GM12892 (cell line): ENCODE measurements at regions not wholly inside any gene's neighbourhood (a gene's known extent, or its start where the extent isn't known, plus 50 kb on each side); places are given as distances from the start of the nearest gene placed in this dataset.

ENCODE experiments used
- DNase-seq: peaks from one replicate; pipeline ENCODE4 v3.0.0; 2011; ENCODE audit not compliant: insufficient read length
- FAIRE-seq: peaks from 2 replicates; lab custom pipeline; 2011; peaks lifted over from hg19 to GRCh38; lab: Jason Lieb, UNC
- POLR2A ChIP-seq: IDR thresholded peaks from 2 replicates; pipeline ENCODE4 v1.6.1; 2011; ENCODE audit warnings: low read depth, low read length, control low read depth
- POLR2AphosphoS5 ChIP-seq: IDR thresholded peaks from 2 replicates; pipeline ENCODE4 v1.6.1; 2011; ENCODE audit warnings: low read depth, low read length, control low read depth
- TAF1 ChIP-seq: IDR thresholded peaks from 2 replicates; pipeline ENCODE4 v1.6.1; 2011; ENCODE audit warnings: low read depth, mild to moderate bottlenecking, control low read depth, low read length, borderline replicate concordance

DNA sequence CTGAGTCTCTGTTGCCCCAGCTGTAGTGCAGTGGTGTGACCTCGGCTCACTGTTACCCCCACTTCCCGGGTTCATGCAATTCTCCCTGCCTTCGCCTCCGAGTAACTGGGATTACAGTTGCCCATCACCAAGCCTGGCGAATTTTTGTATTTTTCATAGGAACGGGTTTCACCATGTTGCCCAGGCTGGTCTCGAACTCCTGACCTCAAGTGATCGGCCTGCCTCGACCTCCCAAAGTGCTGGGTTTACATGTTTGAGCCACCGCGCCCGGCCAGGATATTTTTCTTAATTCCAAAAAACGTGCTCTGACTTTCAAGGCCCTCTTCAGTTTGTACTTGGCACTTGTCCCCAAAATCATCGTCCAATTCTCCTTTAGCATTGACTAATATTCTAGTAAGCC, 129.2 kb upstream of the EPHA5 start:
- TF ChIP-seq POLR2A (no peak), POLR2AphosphoS5 (no peak), TAF1 (no peak)
- FAIRE-seq (no peak), DNase-seq (no peak)

DNA sequence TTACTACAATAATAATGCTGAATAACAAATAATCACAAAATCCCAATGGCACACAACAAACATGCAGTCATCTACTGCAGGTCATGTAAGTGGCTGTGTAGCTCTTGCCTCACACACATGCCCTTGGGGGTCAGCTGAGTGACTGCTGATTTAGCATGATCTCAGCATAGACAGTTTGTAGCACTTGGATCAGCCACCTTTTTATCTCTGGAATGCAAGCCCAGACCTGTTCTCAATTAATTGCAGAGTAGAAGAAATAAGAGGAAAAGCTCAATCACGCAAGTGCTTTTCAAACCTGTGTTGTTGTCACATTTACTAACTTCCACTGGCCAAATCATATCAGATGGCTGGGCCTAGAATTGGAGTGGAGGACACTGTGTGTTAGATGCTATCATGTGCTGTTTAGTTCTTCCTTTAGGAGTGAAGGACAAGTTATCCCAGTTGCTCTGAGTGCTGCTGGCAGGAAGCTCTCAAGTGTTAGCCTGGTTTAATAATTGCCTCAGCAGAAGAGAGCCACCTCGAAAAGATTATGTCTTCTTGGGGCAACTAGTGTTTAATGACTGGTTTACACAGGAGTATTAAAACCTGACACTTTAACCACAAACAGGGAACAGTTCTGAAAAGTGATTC, 128.3 kb upstream of the EPHA5 start:
- no peak for DNase-seq
- TF ChIP-seq TAF1: no peak
- TF ChIP-seq POLR2A: no peak
- no peak for TF ChIP-seq POLR2AphosphoS5
- FAIRE-seq: no peak

DNA sequence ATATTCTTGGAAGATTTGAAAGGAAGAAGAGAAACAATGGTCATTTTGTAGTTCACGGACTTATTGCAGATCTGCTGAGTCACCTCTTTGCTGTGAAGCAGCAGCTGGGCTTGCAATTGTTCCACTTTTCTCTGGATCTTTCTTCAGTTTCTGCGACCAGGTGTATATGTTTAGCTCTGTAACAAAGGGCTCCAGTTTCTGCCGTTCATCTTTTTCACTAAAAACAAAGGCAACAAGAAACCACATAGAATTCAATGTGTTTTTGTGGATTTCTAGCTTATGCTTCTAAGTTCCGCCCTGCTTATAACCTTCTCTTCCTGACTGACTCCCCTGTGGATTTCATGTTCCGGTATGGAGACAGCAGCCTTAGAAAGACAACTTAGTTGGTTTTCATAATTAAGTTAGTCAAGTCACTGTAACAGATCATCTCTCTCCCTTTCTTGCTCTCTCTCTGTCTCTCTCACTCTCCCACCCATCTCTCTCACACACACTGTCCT, 121.6 kb upstream of the EPHA5 start:
- no peak for DNase-seq
- no peak for FAIRE-seq
- no peak for TF ChIP-seq POLR2AphosphoS5
- no peak for TF ChIP-seq POLR2A
- no peak for TF ChIP-seq TAF1

DNA sequence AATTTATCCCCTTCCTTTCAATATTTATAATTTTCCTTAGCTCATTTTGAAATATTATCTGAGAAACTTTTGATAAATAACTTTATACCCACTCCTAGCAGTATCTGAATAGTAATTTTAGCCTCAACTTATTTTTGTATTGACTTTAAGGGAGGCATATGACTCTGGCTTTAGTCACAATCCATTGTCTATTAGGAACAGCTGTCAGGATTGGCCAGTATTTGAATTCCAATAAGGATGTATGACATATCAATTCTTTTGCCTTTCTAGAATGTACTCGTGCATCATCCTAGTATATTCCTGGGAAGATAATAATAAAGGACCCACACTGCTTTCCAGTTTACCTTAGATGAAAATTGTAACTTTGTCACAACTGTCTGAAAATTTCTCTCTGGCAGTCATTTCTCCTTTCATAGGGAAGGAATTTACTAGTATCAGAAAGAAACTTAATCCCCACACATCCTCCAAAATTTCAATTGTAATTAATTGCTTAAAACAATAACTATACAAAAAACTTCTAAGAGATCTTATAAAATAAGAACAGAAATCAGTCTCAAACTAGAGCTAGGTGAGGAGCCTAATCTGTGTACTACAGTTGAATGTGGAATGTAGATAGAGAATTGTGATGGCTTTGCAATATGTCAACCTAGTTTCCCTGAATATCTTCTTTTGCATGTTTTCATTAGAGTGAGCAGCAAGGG, 121.0 kb upstream of the EPHA5 start:
- DNase-seq (no peak), FAIRE-seq (no peak)
- TF ChIP-seq POLR2AphosphoS5 (no peak), TAF1 (no peak), POLR2A (no peak)

DNA sequence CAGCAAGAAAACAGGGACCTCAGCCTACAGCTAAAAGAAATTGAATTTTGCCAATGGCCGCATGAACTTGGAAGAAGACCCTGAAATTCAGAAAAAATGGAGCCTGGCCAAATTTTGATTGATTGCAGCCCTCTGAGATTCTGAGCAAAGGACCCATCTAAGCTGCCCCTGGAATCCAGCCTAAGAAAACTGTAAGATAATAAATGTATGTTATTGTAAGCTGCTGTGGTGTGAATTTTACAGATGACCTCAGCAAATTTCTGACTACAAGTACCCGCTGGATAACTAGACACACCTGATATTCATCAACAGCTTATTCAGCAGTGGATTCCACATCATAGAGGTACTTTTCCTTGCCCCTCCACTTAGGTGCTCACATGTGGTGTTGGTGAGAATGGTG, 119.5 kb upstream of the EPHA5 start:
- DNase-seq (no peak), FAIRE-seq (no peak)
- TF ChIP-seq TAF1: no peak
- TF ChIP-seq POLR2A: no peak
- no peak for TF ChIP-seq POLR2AphosphoS5

DNA sequence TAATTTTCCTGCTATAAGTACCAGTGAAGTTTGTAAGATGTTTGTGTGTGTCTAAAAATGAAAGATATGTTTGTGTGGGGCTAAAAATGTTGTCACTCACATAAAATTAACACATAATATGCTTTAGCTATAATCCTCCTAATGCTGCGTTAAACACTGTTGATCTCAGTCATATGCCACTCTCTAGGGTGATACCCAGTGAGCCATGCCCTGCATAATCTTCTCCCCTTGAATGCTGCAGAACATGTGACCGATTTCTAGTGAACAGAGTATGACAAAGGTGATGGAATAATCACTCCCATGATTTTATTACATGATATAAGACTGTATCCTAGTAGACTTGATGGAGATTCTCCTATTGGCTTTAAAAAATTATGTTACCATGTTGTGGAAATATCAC, 119.1 kb upstream of the EPHA5 start:
- DNase-seq (no peak), FAIRE-seq (no peak)

DNA sequence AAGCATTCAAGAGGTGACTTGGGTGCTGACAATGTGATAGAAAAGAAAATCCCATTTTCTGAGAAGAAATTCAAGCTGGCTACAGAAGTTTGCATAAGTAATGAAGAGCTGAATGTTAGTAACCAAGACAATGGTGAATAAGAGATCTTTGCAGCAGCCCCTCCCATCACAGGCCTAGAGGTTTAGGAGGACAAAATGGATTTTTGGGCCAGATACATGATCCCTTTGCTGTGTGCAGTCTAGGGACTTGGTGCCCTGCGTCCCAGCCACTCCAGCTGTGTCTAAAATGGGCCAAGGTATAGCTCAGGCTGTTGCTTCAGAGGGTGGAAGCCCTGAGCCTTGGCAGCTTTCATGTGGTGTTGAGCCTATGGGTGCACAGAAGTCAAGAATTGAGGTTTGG, 107.0 kb upstream of the EPHA5 start:
- DNase-seq (no peak), FAIRE-seq (no peak)
- TF ChIP-seq POLR2AphosphoS5: no peak
- no peak for TF ChIP-seq TAF1
- TF ChIP-seq POLR2A: no peak

More for the DNA sequence above, 119.1 kb upstream of the EPHA5 start:
- TF ChIP-seq TAF1 (no peak), POLR2AphosphoS5 (no peak), POLR2A (no peak)

DNA sequence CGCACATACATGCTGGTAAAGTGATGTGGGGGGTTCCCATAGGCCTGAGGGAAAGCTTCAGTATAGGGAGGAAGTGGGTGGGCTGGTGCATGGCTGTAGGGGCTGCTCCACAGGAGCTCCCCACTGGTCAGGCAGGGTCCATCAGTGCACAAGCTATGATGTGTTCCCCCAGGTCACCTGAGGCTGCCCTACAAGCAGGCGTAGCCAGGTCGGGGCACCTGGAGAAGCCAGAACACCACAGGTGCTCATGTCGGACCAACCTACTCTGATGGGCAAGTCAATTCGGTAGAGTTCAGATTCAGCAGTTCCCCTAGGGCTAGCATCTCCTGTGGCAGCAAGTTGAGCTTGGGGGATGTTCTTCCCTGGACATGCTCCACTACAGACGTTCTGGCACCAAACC, 103.3 kb upstream of the EPHA5 start:
- DNase-seq (no peak), FAIRE-seq (no peak)
- TF ChIP-seq TAF1 (no peak), POLR2A (no peak), POLR2AphosphoS5 (no peak)

DNA sequence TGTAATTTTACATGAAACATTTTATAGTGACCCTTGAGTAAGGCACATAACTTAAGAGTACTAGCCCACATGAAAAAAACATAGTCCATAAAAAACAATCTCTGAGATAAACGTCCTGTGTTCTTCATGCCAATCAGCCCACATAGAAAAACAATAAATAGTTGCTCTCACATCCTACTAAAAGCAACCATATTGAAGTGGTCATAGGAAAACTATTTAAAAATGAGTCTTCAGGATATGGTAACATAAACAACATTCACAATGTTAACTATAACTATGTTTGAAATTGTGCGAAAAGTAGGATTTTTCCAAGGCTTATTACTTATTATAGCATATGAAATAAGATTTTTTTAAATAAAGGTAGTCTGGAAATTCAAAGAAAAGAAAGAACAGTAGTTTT, 77.1 kb upstream of the EPHA5 start:
- FAIRE-seq (no peak), DNase-seq (no peak)
- TF ChIP-seq POLR2AphosphoS5: no peak

DNA sequence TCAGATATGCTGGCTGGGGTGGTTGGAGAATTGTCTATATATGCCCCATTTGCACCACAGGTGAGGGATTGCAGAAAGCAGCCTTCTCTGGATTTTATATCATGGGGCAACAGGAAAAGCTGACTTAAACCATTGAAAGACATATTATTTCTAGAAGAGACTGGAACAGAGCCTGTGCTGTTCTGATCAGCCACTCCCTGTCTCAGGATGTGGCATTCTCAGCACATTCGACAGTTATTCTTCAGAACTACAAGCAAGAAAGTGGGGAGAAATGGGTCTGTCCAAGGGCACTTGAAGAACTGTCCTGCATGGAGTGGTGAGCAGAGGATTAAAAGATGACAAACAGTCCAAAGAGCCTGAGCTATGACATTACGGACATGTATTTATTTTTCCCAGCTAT, 67.8 kb upstream of the EPHA5 start:
- no peak for FAIRE-seq
- no peak for TF ChIP-seq POLR2AphosphoS5
- TF ChIP-seq TAF1: no peak
- no peak for TF ChIP-seq POLR2A

DNA sequence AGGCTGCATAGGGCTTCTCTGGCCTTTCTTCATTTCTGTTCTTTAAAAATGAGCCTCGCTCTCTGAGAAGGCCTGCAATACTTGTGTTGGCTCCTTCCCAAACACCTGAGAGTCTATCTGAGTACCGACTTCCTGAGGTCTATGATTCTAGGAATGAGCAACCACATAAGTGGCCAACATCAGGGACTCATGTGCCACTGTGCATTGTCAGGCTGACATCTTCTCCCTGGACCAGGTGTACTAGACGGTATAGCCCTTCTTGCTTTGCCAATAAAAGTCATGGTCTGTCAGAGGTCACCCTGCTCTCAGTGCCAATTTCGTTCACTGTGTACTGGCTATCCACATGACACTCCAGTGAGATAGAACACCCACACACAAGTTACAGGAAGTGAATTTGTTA, 67.4 kb upstream of the EPHA5 start:
- DNase-seq: no peak
- TF ChIP-seq POLR2A: no peak
- no peak for TF ChIP-seq POLR2AphosphoS5
- no peak for TF ChIP-seq TAF1
- no peak for FAIRE-seq

More for the DNA sequence above, 67.8 kb upstream of the EPHA5 start:
- no peak for DNase-seq

DNA sequence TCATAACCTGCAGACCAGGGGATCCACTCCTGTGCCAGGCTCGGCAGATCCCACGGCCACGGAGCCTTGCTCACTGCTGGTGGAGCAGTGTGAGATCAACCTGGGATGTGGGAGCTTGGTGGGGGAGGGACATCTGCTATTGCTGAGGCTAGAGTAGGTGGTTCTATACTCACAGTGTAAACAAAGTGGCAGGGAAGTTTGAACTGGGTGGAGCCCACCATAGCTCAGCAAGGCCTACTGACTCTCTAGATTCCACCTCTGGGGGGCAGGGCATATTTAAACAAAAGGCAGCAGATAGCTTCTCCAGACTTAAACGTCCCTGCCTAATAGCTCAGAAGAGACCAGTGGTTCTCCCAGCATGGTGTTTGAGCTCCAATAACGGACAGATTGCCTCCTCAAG, 54.7 kb upstream of the EPHA5 start:
- DNase-seq: no peak
- TF ChIP-seq POLR2A: no peak
- TF ChIP-seq POLR2AphosphoS5: no peak
- TF ChIP-seq TAF1: no peak
- no peak for FAIRE-seq
